ENCODE measurements at regions not wholly inside any gene's neighbourhood (a gene's known extent, or its start where the extent isn't known, plus 50 kb on each side); places are given as distances from the start of the nearest gene placed in this dataset.
"Not testable (repeated sequence)": the region's sequence is repeated elsewhere in the genome, so short reads cannot be mapped to it uniquely, and the experiment has no call there.

GRCh38 chr11:67745181-67745726, 70.8 kb upstream of the ALDH3B2 start:
- Histone ChIP-seq H3K4me3 (no peak overlapping the region), H3K36me3 (no peaks in the 10 kb centered on the region), H3K27ac (no peak overlapping the region), H3K4me1 (no peaks in the 10 kb centered on the region), H3K27me3 (no peaks in the 10 kb centered on the region), H3K9me3 (no peaks in the 10 kb centered on the region)
- TF ChIP-seq CTCF (IDR thresholded peaks at IDR 0.05), result no peak
- no peak for TF ChIP-seq POLR2A (IDR thresholded peaks at IDR 0.05)
- 61% methylated on average over 7 of the region's 11 CpGs for WGBS (ENCODE audit: insufficient coverage, low coverage, low lambda C conversion rate, missing lambda C conversion rate)
- ATAC-seq (no peak), DNase-seq (no peak)
- intact Hi-C loops (cut with DNase I), result no loop called here

- H3K4me1 ChIP-seq; intact Hi-C loops (cut with DNase I); H3K9me3 ChIP-seq; DNase-seq; H3K36me3 ChIP-seq; H3K27ac ChIP-seq; H3K27me3 ChIP-seq; ATAC-seq; H3K4me3 ChIP-seq: not testable (repeated sequence)
- WGBS (ENCODE audit: insufficient coverage, low coverage, low lambda C conversion rate, missing lambda C conversion rate), result 73% methylated on average over 3 of the region's 9 CpGs
These were observed 69.8 kb upstream of the ALDH3B2 start for GRCh38 chr11:67744231-67744630.

- H3K4me1 ChIP-seq; ATAC-seq; H3K4me3 ChIP-seq; H3K36me3 ChIP-seq; H3K27me3 ChIP-seq; H3K27ac ChIP-seq; H3K9me3 ChIP-seq; DNase-seq; intact Hi-C loops (cut with DNase I): not testable (repeated sequence)
- WGBS (ENCODE audit: insufficient coverage, low coverage, low lambda C conversion rate, missing lambda C conversion rate), result 69% methylated on average over 9 of the region's 14 CpGs
These were observed 63.8 kb upstream of the ALDH3B2 start for GRCh38 chr11:67738231-67738630.

- DNase-seq; ATAC-seq; H3K9me3 ChIP-seq; H3K4me1 ChIP-seq; H3K36me3 ChIP-seq; H3K27ac ChIP-seq; H3K4me3 ChIP-seq; intact Hi-C loops (cut with DNase I); H3K27me3 ChIP-seq: not testable (repeated sequence)
- 83% methylated on average over 9 of the region's 9 CpGs for WGBS (ENCODE audit: insufficient coverage, low coverage, low lambda C conversion rate, missing lambda C conversion rate)
These were observed 63.2 kb upstream of the ALDH3B2 start for GRCh38 chr11:67737562-67738080.

GRCh38 chr11:67732045-67732787, 57.8 kb upstream of the ALDH3B2 start:
- intact Hi-C loops (cut with DNase I), result no loop called here
- Histone ChIP-seq H3K27ac (no peak overlapping the region), H3K36me3 (no peaks in the 10 kb centered on the region), H3K9me3 (no peaks in the 10 kb centered on the region), H3K27me3 (no peaks in the 10 kb centered on the region), H3K4me1 (no peaks in the 10 kb centered on the region), H3K4me3 (no peak overlapping the region)
- no peak for ATAC-seq
- no peak for DNase-seq
- 37% methylated on average over 22 of the region's 42 CpGs for WGBS (ENCODE audit: insufficient coverage, low coverage, low lambda C conversion rate, missing lambda C conversion rate)
- TF ChIP-seq POLR2A (IDR thresholded peaks at IDR 0.05) (no peak), CTCF (IDR thresholded peaks at IDR 0.05) (peak in 1 of 4 donors; percentile 20)

GRCh38 chr11:67731583-67731982, 57.2 kb upstream of the ALDH3B2 start:
- H3K4me1 ChIP-seq, result no peaks in the 10 kb centered on the region
- 53% methylated on average over 8 of the region's 14 CpGs for WGBS (ENCODE audit: insufficient coverage, low coverage, low lambda C conversion rate, missing lambda C conversion rate)
- no peaks in the 10 kb centered on the region for H3K9me3 ChIP-seq
- H3K27me3 ChIP-seq, result no peaks in the 10 kb centered on the region
- TF ChIP-seq CTCF (IDR thresholded peaks at IDR 0.05) (no peak), POLR2A (IDR thresholded peaks at IDR 0.05) (no peak)
- ATAC-seq (no peak), DNase-seq (no peak)
- no peak overlapping the region for H3K4me3 ChIP-seq
- H3K36me3 ChIP-seq, result no peaks in the 10 kb centered on the region
- intact Hi-C loops (cut with DNase I), result no loop called here
- no peak overlapping the region for H3K27ac ChIP-seq

GRCh38 chr11:67728163-67728571, 53.7 kb upstream of the ALDH3B2 start:
- H3K36me3 ChIP-seq; H3K4me1 ChIP-seq; DNase-seq; H3K4me3 ChIP-seq; H3K27me3 ChIP-seq; H3K27ac ChIP-seq; intact Hi-C loops (cut with DNase I); H3K9me3 ChIP-seq; ATAC-seq: not testable (repeated sequence)
- 33% methylated on average over 1 of the region's 3 CpGs for WGBS (ENCODE audit: insufficient coverage, low coverage, low lambda C conversion rate, missing lambda C conversion rate)

- H3K4me1 ChIP-seq; H3K36me3 ChIP-seq; H3K27ac ChIP-seq; H3K27me3 ChIP-seq; ATAC-seq; H3K9me3 ChIP-seq; DNase-seq; intact Hi-C loops (cut with DNase I); H3K4me3 ChIP-seq: not testable (repeated sequence)
- WGBS (ENCODE audit: insufficient coverage, low coverage, low lambda C conversion rate, missing lambda C conversion rate), result 39% methylated on average over 7 of the region's 19 CpGs
These were observed 52.9 kb upstream of the ALDH3B2 start for GRCh38 chr11:67727066-67728040.

Data from right lobe of liver (tissue), 6 donors.